ENCODE measurements at regions not wholly inside any gene's neighbourhood (a gene's known extent, or its start where the extent isn't known, plus 50 kb on each side); places are given as distances from the start of the nearest gene placed in this dataset.

GRCh38 chr6:167467793-167468431 lies 143.0 kb downstream of the TTLL2 start:
- Histone ChIP-seq H3K4me3 (no peak overlapping the region), H3K27ac (no peak overlapping the region), H3K36me3 (no peaks in the 10 kb centered on the region), H3K4me1 (ENCODE audit: control insufficient read depth in 1 of 2, low read depth in 2 of 2) (peaks cover 0 to 2% of the 10 kb centered on the region in 2 donors), H3K9me3 (no peaks in the 10 kb centered on the region), H3K27me3 (replicated peaks; ENCODE audit: insufficient read depth) (no peaks in the 10 kb centered on the region)
- no peak for DNase-seq (ENCODE audit: low spot score)
- TF ChIP-seq CTCF (IDR thresholded peaks at IDR 0.05) = no peak
- ATAC-seq (ENCODE audit: insufficient number of reproducible peaks, low FRiP score, low read depth) = no peak

DNA sequence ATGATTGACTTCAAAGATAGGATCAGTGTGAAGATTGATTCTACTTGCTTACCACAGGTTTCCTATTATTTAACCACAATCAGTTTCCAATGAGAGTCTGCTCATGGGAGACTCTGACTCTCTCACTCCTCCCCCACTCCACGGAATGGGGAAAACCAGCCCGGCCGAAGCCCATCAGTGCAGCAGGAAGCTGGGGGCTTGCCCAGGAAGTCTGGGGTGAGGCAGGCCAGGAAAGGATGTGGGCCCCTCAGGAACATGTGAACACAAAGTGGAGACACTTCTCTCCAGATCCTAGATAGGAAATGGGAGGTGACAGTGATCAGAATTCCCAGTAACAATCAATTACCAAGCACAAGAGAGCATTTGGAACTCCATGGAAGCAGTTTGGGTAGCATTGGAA lies 144.2 kb downstream of the TTLL2 start:
- no peaks in the 10 kb centered on the region for H3K27me3 ChIP-seq (replicated peaks; ENCODE audit: insufficient read depth)

DNA sequence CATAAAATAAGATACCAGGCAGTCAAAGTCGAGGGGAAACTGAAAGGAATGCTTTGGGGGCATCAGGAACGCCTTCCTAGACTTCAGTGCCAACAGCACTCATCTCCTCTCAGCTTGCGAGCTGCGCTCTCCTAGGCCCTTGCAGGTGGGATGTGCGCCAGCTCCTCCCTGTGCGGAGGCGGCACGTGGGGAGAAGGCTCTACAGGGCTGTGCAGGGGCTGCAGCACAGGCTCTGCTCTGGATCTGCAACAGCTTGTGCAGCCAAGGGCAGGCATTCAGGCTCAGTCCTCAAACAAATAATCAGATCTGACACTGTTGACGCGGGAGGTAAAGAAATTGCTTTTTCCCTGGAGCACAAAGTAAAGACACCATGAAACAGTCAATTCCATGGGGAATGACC lies 144.8 kb downstream of the TTLL2 start:
- H3K36me3 ChIP-seq = no peaks in the 10 kb centered on the region
- ATAC-seq (ENCODE audit: insufficient number of reproducible peaks, low FRiP score, low read depth) (no peak), DNase-seq (ENCODE audit: low spot score) (no peak)
- H3K4me3 ChIP-seq = no peak overlapping the region
- H3K9me3 ChIP-seq = no peaks in the 10 kb centered on the region
- no peak overlapping the region for H3K27ac ChIP-seq
- no peak for TF ChIP-seq CTCF (IDR thresholded peaks at IDR 0.05)
- H3K27me3 ChIP-seq (replicated peaks; ENCODE audit: insufficient read depth) = no peaks in the 10 kb centered on the region
- peaks cover 0 to 9% of the 10 kb centered on the region in 2 donors for H3K4me1 ChIP-seq (ENCODE audit: control insufficient read depth in 1 of 2, low read depth in 2 of 2)

More for the DNA sequence above, 144.2 kb downstream of the TTLL2 start:
- H3K4me3 ChIP-seq = no peak overlapping the region
- no peaks in the 10 kb centered on the region for H3K36me3 ChIP-seq
- no peak overlapping the region for H3K27ac ChIP-seq
- no peak for ATAC-seq (ENCODE audit: insufficient number of reproducible peaks, low FRiP score, low read depth)
- no peaks in the 10 kb centered on the region for H3K9me3 ChIP-seq
- H3K4me1 ChIP-seq (ENCODE audit: control insufficient read depth in 1 of 2, low read depth in 2 of 2) = peaks cover 0 to 9% of the 10 kb centered on the region in 2 donors
- no peak for DNase-seq (ENCODE audit: low spot score)
- TF ChIP-seq CTCF (IDR thresholded peaks at IDR 0.05) = no peak

DNA sequence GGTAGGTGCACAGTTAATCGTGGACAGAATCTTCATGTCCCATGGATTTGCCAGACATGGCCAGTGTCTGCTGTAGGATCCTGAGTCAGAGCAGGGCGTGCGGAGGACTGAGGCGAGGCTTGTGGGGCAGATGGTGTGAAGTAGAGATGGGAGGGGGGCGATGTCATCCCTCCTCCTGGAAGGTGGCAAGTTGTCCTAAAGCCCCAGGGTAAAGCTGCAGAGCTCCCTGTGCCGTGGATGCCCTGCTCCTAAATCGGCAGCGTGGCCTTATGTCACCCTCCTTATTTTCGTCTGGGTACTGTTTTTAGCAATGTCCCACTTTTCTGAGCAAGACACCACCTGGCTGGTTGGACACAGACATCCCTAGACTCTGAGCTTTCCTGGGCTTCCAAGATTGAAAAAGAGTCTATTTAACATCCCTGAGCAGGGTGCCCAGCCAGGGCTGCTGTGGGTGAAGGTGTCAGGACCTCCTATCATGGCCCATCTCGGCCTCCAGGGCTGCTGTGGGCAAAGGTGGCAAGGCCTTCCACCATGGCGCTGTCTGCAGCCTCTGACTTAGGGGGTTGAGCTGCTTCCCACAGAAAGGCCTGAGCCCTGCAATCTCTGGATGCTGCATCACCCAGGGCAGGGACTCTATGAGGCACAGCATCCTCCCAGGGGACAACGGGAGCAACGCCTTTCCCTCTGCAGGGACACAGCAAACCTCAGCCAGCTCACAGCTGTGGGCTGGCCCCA lies 145.4 kb downstream of the TTLL2 start:
- no peaks in the 10 kb centered on the region for H3K36me3 ChIP-seq
- DNase-seq (ENCODE audit: low spot score) (no peak), ATAC-seq (ENCODE audit: insufficient number of reproducible peaks, low FRiP score, low read depth) (no peak)
- H3K4me3 ChIP-seq = no peak overlapping the region
- H3K27ac ChIP-seq = no peak overlapping the region
- no peak for TF ChIP-seq CTCF (IDR thresholded peaks at IDR 0.05)
- H3K4me1 ChIP-seq (ENCODE audit: control insufficient read depth in 1 of 2, low read depth in 2 of 2) = peaks cover 0 to 9% of the 10 kb centered on the region in 2 donors
- H3K27me3 ChIP-seq (replicated peaks; ENCODE audit: insufficient read depth) = no peaks in the 10 kb centered on the region
- H3K9me3 ChIP-seq = no peaks in the 10 kb centered on the region

- Histone ChIP-seq H3K4me3 (no peak overlapping the region), H3K36me3 (no peaks in the 10 kb centered on the region), H3K9me3 (no peaks in the 10 kb centered on the region), H3K27ac (no peak overlapping the region), H3K4me1 (ENCODE audit: control insufficient read depth in 1 of 2, low read depth in 2 of 2) (peaks cover 0 to 9% of the 10 kb centered on the region in 2 donors), H3K27me3 (replicated peaks; ENCODE audit: insufficient read depth) (no peaks in the 10 kb centered on the region)
- DNase-seq (ENCODE audit: low spot score) (no peak), ATAC-seq (ENCODE audit: insufficient number of reproducible peaks, low FRiP score, low read depth) (no peak)
- no peak for TF ChIP-seq CTCF (IDR thresholded peaks at IDR 0.05)
Observed at GRCh38 chr6:167470836-167471547, 146.1 kb downstream of the TTLL2 start.
